Immature natural killer cell (primary cell): ENCODE measurements at regions not wholly inside any gene's neighbourhood (a gene's known extent, or its start where the extent isn't known, plus 50 kb on each side); places are given as distances from the start of the nearest gene placed in this dataset.

Experiments used
- DNase-seq, 3 donors: peaks; one replicate each; pipeline ENCODE4 v3.0.0; 2022; ENCODE audit warnings: mixed read lengths in 1 of 3
- H3K27ac Mint-ChIP-seq, 6 donors: one replicate each; pipeline ENCODE4 v1.8.0; 2020; ENCODE audit warnings: mixed read lengths in 6 of 6, mild to moderate bottlenecking in 5 of 6, inconsistent platforms in 4 of 6, moderate library complexity in 3 of 6
- H3K27me3 Mint-ChIP-seq, 3 donors: one replicate each; pipeline ENCODE4 v1.8.0; 2020 to 2021; ENCODE audit warnings: low read depth in 3 of 3, mild to moderate bottlenecking in 3 of 3, mixed read lengths in 3 of 3, moderate library complexity in 3 of 3, inconsistent platforms in 1 of 3
- H3K36me3 Mint-ChIP-seq, 3 donors: one replicate each; pipeline ENCODE4 v1.8.0; 2020; ENCODE audit warnings: mixed read lengths in 3 of 3, inconsistent platforms in 2 of 3, mild to moderate bottlenecking in 2 of 3
- H3K4me1 Mint-ChIP-seq, 2 donors: one replicate each; pipeline ENCODE4 v1.8.0; 2020; ENCODE audit warnings: inconsistent platforms in 2 of 2, mild to moderate bottlenecking in 2 of 2, mixed read lengths in 2 of 2, moderate library complexity in 1 of 2
- H3K4me3 Mint-ChIP-seq, 5 donors: one replicate each; pipeline ENCODE4 v1.8.0; 2020; ENCODE audit warnings: mild to moderate bottlenecking in 5 of 5, mixed read lengths in 5 of 5, inconsistent platforms in 3 of 5, moderate library complexity in 3 of 5
- H3K9me3 Mint-ChIP-seq, 6 donors: one replicate each; pipeline ENCODE4 v1.8.0; 2020; ENCODE audit warnings: mild to moderate bottlenecking in 6 of 6, mixed read lengths in 6 of 6, inconsistent platforms in 4 of 6, moderate library complexity in 3 of 6

- peaks cover 2 to 8% (median 2%) of the 10 kb centered on the region in 3 donors for H3K27me3 Mint-ChIP-seq
- no peaks in the 10 kb centered on the region for H3K36me3 Mint-ChIP-seq
- no peaks in the 10 kb centered on the region for H3K4me1 Mint-ChIP-seq
Observed at GRCh38 chr5:110338341-110339083, 388.0 kb downstream of the TMEM232 start.

GRCh38 chr5:110339399-110339798 is 387.1 kb downstream of the TMEM232 start:
- no peaks in the 10 kb centered on the region for H3K36me3 Mint-ChIP-seq
- H3K9me3 Mint-ChIP-seq = peaks cover 0 to 5% (median under 1%) of the 10 kb centered on the region in 6 donors
- H3K27ac Mint-ChIP-seq = no peak overlapping the region
- H3K27me3 Mint-ChIP-seq = peaks cover 2 to 8% (median 2%) of the 10 kb centered on the region in 3 donors
- no peak overlapping the region for H3K4me3 Mint-ChIP-seq
- H3K4me1 Mint-ChIP-seq = no peaks in the 10 kb centered on the region
- DNase-seq = no peak

More at GRCh38 chr5:110338341-110339083, 388.0 kb downstream of the TMEM232 start:
- H3K4me3 Mint-ChIP-seq = no peak overlapping the region
- DNase-seq = no peak
- no peak overlapping the region for H3K27ac Mint-ChIP-seq
- peaks cover 0 to 5% (median under 1%) of the 10 kb centered on the region in 6 donors for H3K9me3 Mint-ChIP-seq

- H3K4me1 Mint-ChIP-seq = no peaks in the 10 kb centered on the region
- no peak overlapping the region for H3K27ac Mint-ChIP-seq
- H3K27me3 Mint-ChIP-seq = peaks cover 0 to 3% (median 2%) of the 10 kb centered on the region in 3 donors
- no peak for DNase-seq
- H3K4me3 Mint-ChIP-seq = no peak overlapping the region
- no peaks in the 10 kb centered on the region for H3K36me3 Mint-ChIP-seq
- H3K9me3 Mint-ChIP-seq = peaks cover 0 to 5% (median under 1%) of the 10 kb centered on the region in 6 donors
Observed at GRCh38 chr5:110341836-110342235, 384.6 kb downstream of the TMEM232 start.

- H3K27ac Mint-ChIP-seq = no peak overlapping the region
- peaks cover 0 to 5% (median 2%) of the 10 kb centered on the region in 6 donors for H3K9me3 Mint-ChIP-seq
- no peak overlapping the region for H3K4me3 Mint-ChIP-seq
- DNase-seq = no peak
- peaks cover 0 to 2% (median 1%) of the 10 kb centered on the region in 3 donors for H3K27me3 Mint-ChIP-seq
- no peaks in the 10 kb centered on the region for H3K36me3 Mint-ChIP-seq
- no peaks in the 10 kb centered on the region for H3K4me1 Mint-ChIP-seq
Observed at GRCh38 chr5:110342683-110343082, 383.8 kb downstream of the TMEM232 start.

- Mint-ChIP-seq H3K9me3 (peaks cover 0 to 5% (median 2%) of the 10 kb centered on the region in 6 donors), H3K27ac (no peak overlapping the region), H3K4me1 (no peaks in the 10 kb centered on the region), H3K36me3 (no peaks in the 10 kb centered on the region), H3K4me3 (no peak overlapping the region), H3K27me3 (no peaks in the 10 kb centered on the region)
- DNase-seq = no peak
Observed at GRCh38 chr5:110343616-110344015, 382.9 kb downstream of the TMEM232 start.

GRCh38 chr5:110345623-110346022 is 380.8 kb downstream of the TMEM232 start:
- no peaks in the 10 kb centered on the region for H3K27me3 Mint-ChIP-seq
- no peaks in the 10 kb centered on the region for H3K4me1 Mint-ChIP-seq

GRCh38 chr5:110346893-110347358 is 379.5 kb downstream of the TMEM232 start:
- peaks cover 0 to 3% (median 0%) of the 10 kb centered on the region in 3 donors for H3K27me3 Mint-ChIP-seq
- DNase-seq = no peak
- H3K9me3 Mint-ChIP-seq = peaks cover 0 to 11% (median under 1%) of the 10 kb centered on the region in 6 donors
- H3K4me1 Mint-ChIP-seq = no peaks in the 10 kb centered on the region
- no peak overlapping the region for H3K27ac Mint-ChIP-seq
- H3K36me3 Mint-ChIP-seq = no peaks in the 10 kb centered on the region
- no peak overlapping the region for H3K4me3 Mint-ChIP-seq

More at GRCh38 chr5:110345623-110346022, 380.8 kb downstream of the TMEM232 start:
- DNase-seq = no peak
- H3K9me3 Mint-ChIP-seq = peaks cover 0 to 11% (median 2%) of the 10 kb centered on the region in 6 donors
- no peak overlapping the region for H3K4me3 Mint-ChIP-seq
- H3K27ac Mint-ChIP-seq = no peak overlapping the region
- no peaks in the 10 kb centered on the region for H3K36me3 Mint-ChIP-seq

GRCh38 chr5:110347781-110348180 is 378.7 kb downstream of the TMEM232 start:
- Mint-ChIP-seq H3K36me3 (no peaks in the 10 kb centered on the region), H3K4me3 (no peak overlapping the region), H3K27ac (no peak overlapping the region), H3K27me3 (peaks cover 0 to 3% (median 0%) of the 10 kb centered on the region in 3 donors), H3K9me3 (peaks cover 0 to 6% (median under 1%) of the 10 kb centered on the region in 6 donors), H3K4me1 (no peaks in the 10 kb centered on the region)
- DNase-seq = no peak

- H3K27me3 Mint-ChIP-seq = peaks cover 0 to 3% (median 0%) of the 10 kb centered on the region in 3 donors
- no peak for DNase-seq
- no peaks in the 10 kb centered on the region for H3K36me3 Mint-ChIP-seq
- H3K4me1 Mint-ChIP-seq = no peaks in the 10 kb centered on the region
- H3K9me3 Mint-ChIP-seq = peaks cover 0 to 11% (median 4%) of the 10 kb centered on the region in 6 donors
- H3K27ac Mint-ChIP-seq = no peak overlapping the region
- no peak overlapping the region for H3K4me3 Mint-ChIP-seq
Observed at GRCh38 chr5:110351430-110351829, 375.0 kb downstream of the TMEM232 start.

GRCh38 chr5:110354311-110354710 is 372.2 kb downstream of the TMEM232 start:
- H3K9me3 Mint-ChIP-seq = peaks cover 0 to 11% (median 4%) of the 10 kb centered on the region in 6 donors
- no peaks in the 10 kb centered on the region for H3K4me1 Mint-ChIP-seq
- no peak for DNase-seq
- no peak overlapping the region for H3K27ac Mint-ChIP-seq
- no peak overlapping the region for H3K4me3 Mint-ChIP-seq
- peaks cover 0 to 3% (median 0%) of the 10 kb centered on the region in 3 donors for H3K27me3 Mint-ChIP-seq
- H3K36me3 Mint-ChIP-seq = no peaks in the 10 kb centered on the region

GRCh38 chr5:110354915-110355644 is 371.4 kb downstream of the TMEM232 start:
- Mint-ChIP-seq H3K9me3 (peaks cover 0 to 9% (median 4%) of the 10 kb centered on the region in 6 donors), H3K4me1 (no peaks in the 10 kb centered on the region), H3K4me3 (no peak overlapping the region), H3K27ac (no peak overlapping the region), H3K27me3 (peaks cover 0 to 3% (median 0%) of the 10 kb centered on the region in 3 donors), H3K36me3 (no peaks in the 10 kb centered on the region)
- DNase-seq = no peak

- no peak overlapping the region for H3K27ac Mint-ChIP-seq
- H3K36me3 Mint-ChIP-seq = no peaks in the 10 kb centered on the region
- H3K27me3 Mint-ChIP-seq = no peaks in the 10 kb centered on the region
- DNase-seq = no peak
- H3K9me3 Mint-ChIP-seq = peaks cover 0 to 5% (median 4%) of the 10 kb centered on the region in 6 donors
- H3K4me3 Mint-ChIP-seq = no peak overlapping the region
- H3K4me1 Mint-ChIP-seq = no peaks in the 10 kb centered on the region
Observed at GRCh38 chr5:110356677-110357076, 369.8 kb downstream of the TMEM232 start.

GRCh38 chr5:110359221-110359620 is 367.2 kb downstream of the TMEM232 start:
- Mint-ChIP-seq H3K27me3 (no peaks in the 10 kb centered on the region), H3K4me3 (no peak overlapping the region), H3K36me3 (no peaks in the 10 kb centered on the region), H3K9me3 (peaks cover 0 to 4% (median 0%) of the 10 kb centered on the region in 6 donors), H3K4me1 (no peaks in the 10 kb centered on the region), H3K27ac (no peak overlapping the region)
- no peak for DNase-seq

- Mint-ChIP-seq H3K4me1 (no peaks in the 10 kb centered on the region), H3K9me3 (peaks cover 0 to 6% (median 0%) of the 10 kb centered on the region in 6 donors), H3K27ac (no peak overlapping the region), H3K36me3 (no peaks in the 10 kb centered on the region), H3K4me3 (no peak overlapping the region), H3K27me3 (no peaks in the 10 kb centered on the region)
- DNase-seq = no peak
Observed at GRCh38 chr5:110361471-110361870, 365.0 kb downstream of the TMEM232 start.
